ENCODE measurements at regions not wholly inside any gene's neighbourhood (a gene's known extent, or its start where the extent isn't known, plus 50 kb on each side); places are given as distances from the start of the nearest gene placed in this dataset.

DNA sequence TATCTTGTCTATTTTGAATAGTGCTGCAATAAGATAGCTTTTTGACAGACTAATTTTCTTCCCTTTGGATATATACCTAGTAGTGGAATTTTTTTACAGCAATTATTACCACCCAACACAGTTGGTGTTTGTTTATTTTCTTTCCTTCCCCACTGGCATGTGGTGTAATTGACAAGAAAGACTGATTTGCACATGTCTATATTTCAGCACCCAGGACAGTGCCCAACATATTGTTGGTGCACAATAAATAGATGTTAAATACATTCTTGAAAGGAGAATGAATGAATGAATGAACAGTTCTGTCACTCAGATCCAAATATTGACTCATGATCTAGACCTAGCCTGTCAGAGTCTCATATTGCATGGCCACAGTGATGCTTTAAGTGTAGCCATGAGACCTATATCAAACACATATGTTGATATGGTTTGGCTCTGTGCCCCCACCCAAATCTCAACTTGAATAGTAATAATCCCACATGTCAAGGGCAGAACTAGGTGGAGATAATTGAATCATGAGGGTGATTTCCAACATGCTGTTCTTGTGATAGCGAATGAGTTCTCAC is 538.2 kb downstream of the NYAP2 start:
- DNase-seq (ENCODE audit: low read depth), result peak; percentile 53
- TF ChIP-seq, protein P1, sequence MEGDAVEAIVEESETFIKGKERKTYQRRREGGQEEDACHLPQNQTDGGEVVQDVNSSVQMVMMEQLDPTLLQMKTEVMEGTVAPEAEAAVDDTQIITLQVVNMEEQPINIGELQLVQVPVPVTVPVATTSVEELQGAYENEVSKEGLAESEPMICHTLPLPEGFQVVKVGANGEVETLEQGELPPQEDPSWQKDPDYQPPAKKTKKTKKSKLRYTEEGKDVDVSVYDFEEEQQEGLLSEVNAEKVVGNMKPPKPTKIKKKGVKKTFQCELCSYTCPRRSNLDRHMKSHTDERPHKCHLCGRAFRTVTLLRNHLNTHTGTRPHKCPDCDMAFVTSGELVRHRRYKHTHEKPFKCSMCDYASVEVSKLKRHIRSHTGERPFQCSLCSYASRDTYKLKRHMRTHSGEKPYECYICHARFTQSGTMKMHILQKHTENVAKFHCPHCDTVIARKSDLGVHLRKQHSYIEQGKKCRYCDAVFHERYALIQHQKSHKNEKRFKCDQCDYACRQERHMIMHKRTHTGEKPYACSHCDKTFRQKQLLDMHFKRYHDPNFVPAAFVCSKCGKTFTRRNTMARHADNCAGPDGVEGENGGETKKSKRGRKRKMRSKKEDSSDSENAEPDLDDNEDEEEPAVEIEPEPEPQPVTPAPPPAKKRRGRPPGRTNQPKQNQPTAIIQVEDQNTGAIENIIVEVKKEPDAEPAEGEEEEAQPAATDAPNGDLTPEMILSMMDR (IDR thresholded peaks at IDR 0.05; ENCODE audit: low read length, missing control alignments), result no peak
- H3K4me3 ChIP-seq (replicated peaks; ENCODE audit: low read depth, low read length), result no peak overlapping the region

DNA sequence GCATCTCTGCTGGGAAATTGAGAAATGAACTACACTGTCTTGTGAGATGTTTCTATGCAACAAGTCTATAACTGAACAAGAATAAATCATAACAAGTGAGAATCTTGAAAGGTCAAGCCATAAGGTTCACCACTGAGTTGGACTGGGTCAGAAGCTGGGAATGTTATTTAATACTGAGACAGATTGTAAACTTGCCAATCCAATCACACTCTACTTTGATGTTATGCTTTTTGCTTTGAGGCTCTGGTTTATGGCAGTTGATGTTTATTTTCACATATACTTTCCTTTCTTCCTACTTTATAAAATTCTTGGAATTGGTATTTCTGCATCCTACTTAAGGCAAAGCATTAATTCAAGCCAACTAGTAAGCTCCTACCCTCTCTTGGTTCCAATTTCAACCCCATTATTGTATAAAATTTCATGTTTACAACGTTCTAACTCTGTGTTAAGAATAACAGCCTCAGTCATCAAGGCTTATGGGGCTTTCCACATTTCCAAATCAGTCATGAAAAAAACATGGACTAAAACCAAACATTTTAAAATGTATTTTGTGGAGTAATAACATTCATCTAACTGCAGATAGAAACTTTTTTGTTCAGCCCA is 533.4 kb downstream of the NYAP2 start:
- H3K4me3 ChIP-seq (replicated peaks; ENCODE audit: low read depth, low read length), result no peak overlapping the region
- TF ChIP-seq, protein P1 (IDR thresholded peaks at IDR 0.05; ENCODE audit: low read length, missing control alignments), result no peak
- no peak for DNase-seq (ENCODE audit: low read depth)

DNA sequence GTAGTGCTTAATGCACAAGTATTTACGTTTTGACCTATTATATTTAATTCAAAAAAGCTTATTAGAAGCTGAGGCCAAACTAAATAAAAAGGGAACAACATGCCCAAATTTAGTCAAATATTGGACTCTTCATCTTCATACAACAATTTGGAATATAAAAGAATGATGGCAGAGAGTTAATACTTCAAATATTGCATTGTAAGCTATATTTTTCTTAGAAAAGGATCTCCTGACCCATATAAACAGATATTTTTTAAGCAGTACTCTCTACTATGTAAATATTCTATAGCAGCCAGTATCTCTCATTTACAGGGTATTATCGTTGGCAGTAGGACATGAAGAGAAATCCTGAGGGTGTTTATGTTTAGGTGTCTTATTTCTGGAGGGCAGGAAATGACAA is 531.2 kb downstream of the NYAP2 start:
- H3K4me3 ChIP-seq (replicated peaks; ENCODE audit: low read depth, low read length), result no peak overlapping the region
- no peak for DNase-seq (ENCODE audit: low read depth)
- TF ChIP-seq, protein P1 (IDR thresholded peaks at IDR 0.05; ENCODE audit: low read length, missing control alignments), result no peak

DNA sequence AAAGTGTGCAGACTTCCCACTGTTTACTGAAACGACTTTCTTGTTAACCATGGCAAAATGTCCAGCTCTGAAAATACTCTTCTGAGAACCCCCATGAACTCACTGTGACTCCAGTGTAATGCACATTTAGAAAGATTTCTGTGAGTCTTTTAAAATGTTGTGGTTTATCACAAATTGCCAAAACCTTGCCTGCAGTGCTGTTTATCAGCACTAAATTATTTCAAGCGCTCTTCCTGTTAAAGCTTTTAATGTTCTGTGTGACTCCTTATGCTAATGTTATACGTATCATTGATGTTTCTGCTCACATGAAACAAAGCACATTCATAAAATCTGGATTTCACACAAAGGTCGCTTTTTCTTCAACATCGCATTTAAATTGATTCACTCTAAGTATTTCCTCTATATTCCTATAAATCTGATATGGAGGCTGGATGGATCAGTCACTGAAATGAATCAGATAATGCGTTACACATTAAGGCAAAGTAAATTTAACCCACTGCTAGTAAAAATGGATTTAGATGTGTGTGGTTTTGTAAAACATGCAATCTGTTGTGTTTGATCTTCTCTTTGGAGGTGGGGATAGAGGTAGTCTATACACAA is 521.2 kb downstream of the NYAP2 start:
- TF ChIP-seq, protein P1 (IDR thresholded peaks at IDR 0.05; ENCODE audit: low read length, missing control alignments), result no peak
- DNase-seq (ENCODE audit: low read depth), result no peak
- H3K4me3 ChIP-seq (replicated peaks; ENCODE audit: low read depth, low read length), result no peak overlapping the region

DNA sequence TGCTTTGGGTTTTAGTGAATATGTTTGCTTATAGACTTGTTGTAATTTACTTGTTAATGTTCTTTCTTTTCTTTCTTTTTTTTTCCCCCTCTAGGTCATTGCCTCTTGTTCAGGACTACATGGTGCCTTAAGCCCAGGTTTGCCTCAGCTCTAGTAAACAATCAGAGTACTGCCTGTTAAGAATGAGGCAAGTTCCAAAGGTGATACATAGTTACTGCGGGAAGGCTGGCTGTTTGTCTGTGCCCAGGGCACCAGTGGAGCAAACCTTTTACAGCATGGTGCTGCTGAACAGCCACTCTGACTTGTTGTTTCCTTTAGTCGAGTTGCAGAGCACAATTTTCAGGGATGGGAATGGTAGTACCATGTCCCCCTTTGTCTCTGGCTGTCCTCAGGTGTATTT is 517.2 kb downstream of the NYAP2 start:
- DNase-seq (ENCODE audit: low read depth), result no peak
- TF ChIP-seq, protein P1 (IDR thresholded peaks at IDR 0.05; ENCODE audit: low read length, missing control alignments), result no peak

DNA sequence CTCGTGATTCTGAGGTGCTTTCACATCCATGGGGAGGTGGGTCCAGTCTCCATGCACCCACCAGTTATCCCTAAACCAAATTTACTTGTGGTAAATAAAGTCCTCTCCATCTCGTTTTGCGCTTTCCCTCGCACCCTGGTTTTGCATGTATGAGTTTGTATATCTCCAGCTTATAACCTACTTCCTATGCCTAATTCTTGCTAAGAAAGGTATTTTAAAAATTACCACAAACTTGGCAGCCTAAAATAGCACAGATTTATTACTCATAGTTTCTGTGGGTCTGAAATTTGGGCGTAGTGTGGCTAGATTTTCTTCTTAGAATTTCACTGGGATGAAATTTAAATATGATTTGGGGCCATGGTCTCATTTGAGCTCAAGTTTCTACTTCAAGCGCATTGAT is 511.5 kb downstream of the NYAP2 start:
- TF ChIP-seq, protein P1 (IDR thresholded peaks at IDR 0.05; ENCODE audit: low read length, missing control alignments), result no peak
- DNase-seq (ENCODE audit: low read depth), result no peak
- H3K4me3 ChIP-seq (replicated peaks; ENCODE audit: low read depth, low read length), result no peak overlapping the region

More for the DNA sequence above, 517.2 kb downstream of the NYAP2 start:
- no peak overlapping the region for H3K4me3 ChIP-seq (replicated peaks; ENCODE audit: low read depth, low read length)

Measured in fibroblast of pulmonary artery (primary cell).